ENCODE measurements at regions not wholly inside any gene's neighbourhood (a gene's known extent, or its start where the extent isn't known, plus 50 kb on each side); places are given as distances from the start of the nearest gene placed in this dataset.

DNA sequence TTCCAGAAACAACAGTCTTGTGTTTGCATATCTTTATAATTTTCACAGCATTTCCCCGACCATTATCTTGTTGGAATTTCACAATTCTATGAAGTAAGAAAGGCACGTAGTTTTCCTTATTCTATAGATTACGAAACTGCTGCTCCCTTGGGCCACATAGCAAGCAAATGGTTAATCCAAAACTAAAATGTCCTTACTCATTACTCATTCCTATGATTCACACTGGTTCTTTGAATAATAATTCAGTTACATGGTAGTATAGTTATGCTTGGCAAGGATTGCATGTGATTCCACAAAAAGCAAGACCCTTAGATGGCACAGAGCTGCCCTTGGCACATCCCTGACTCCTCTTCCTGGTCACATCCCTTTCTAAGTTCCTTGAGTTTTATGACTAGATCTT is 51.2 kb downstream of the OR13H1 start:
- TF ChIP-seq CTCF (conservative IDR thresholded peaks at IDR 0.05) = no peak
- no peaks in the 10 kb centered on the region for H3K36me3 Mint-ChIP-seq
- no peak for DNase-seq (ENCODE audit: extremely low spot score, unreplicated experiment)
- peaks cover 4% of the 10 kb centered on the region for H3K9me3 Mint-ChIP-seq
- no peaks in the 10 kb centered on the region for H3K4me1 Mint-ChIP-seq (ENCODE audit: unreplicated experiment)
- no peaks in the 10 kb centered on the region for H3K27me3 Mint-ChIP-seq
- H3K4me3 Mint-ChIP-seq = no peak overlapping the region
- H3K27ac Mint-ChIP-seq = no peak overlapping the region

- no peak overlapping the region for H3K4me3 Mint-ChIP-seq
- no peak for TF ChIP-seq CTCF (conservative IDR thresholded peaks at IDR 0.05)
- no peaks in the 10 kb centered on the region for H3K4me1 Mint-ChIP-seq (ENCODE audit: unreplicated experiment)
- no peaks in the 10 kb centered on the region for H3K27me3 Mint-ChIP-seq
- H3K27ac Mint-ChIP-seq = no peak overlapping the region
- no peaks in the 10 kb centered on the region for H3K36me3 Mint-ChIP-seq
- no peak for DNase-seq (ENCODE audit: extremely low spot score, unreplicated experiment)
- peaks cover 5% of the 10 kb centered on the region for H3K9me3 Mint-ChIP-seq
Measured at GRCh38 chrX:131607792-131608369, 64.0 kb downstream of the OR13H1 start.

- Mint-ChIP-seq H3K4me1 (ENCODE audit: unreplicated experiment) (no peaks in the 10 kb centered on the region), H3K27me3 (no peaks in the 10 kb centered on the region), H3K9me3 (peaks cover 5% of the 10 kb centered on the region), H3K36me3 (no peaks in the 10 kb centered on the region), H3K4me3 (no peak overlapping the region), H3K27ac (no peak overlapping the region)
- no peak for TF ChIP-seq CTCF (conservative IDR thresholded peaks at IDR 0.05)
- DNase-seq (ENCODE audit: extremely low spot score, unreplicated experiment) = no peak
Measured at GRCh38 chrX:131609480-131609879, 65.6 kb downstream of the OR13H1 start.

DNA sequence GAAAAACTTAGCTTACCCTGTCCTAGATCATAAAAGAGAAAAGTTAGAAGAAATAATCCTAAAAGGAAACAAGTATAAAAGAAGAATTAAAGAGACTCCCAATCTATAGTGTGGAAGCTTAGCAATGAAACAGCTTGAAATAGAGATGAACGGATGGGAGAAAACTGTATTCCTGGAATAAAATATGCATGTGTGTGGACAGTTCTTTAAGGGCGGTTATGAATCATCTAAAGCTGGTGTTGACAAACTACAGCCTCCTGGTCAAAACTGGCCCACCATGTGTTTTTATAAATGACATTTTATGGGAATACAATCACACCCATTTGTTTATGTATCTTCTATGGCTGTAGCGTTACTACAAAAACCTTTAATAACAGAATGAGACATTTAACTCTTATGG is 69.4 kb downstream of the OR13H1 start:
- H3K9me3 Mint-ChIP-seq = no peaks in the 10 kb centered on the region
- no peaks in the 10 kb centered on the region for H3K36me3 Mint-ChIP-seq
- no peak overlapping the region for H3K4me3 Mint-ChIP-seq
- H3K27ac Mint-ChIP-seq = no peak overlapping the region
- H3K27me3 Mint-ChIP-seq = no peaks in the 10 kb centered on the region
- no peak for TF ChIP-seq CTCF (conservative IDR thresholded peaks at IDR 0.05)
- H3K4me1 Mint-ChIP-seq (ENCODE audit: unreplicated experiment) = no peaks in the 10 kb centered on the region
- DNase-seq (ENCODE audit: extremely low spot score, unreplicated experiment) = no peak

- H3K27ac Mint-ChIP-seq = no peak overlapping the region
- no peak for DNase-seq (ENCODE audit: extremely low spot score, unreplicated experiment)
- no peaks in the 10 kb centered on the region for H3K36me3 Mint-ChIP-seq
- no peaks in the 10 kb centered on the region for H3K4me1 Mint-ChIP-seq (ENCODE audit: unreplicated experiment)
- no peak overlapping the region for H3K4me3 Mint-ChIP-seq
- H3K27me3 Mint-ChIP-seq = peaks cover 3% of the 10 kb centered on the region
- no peak for TF ChIP-seq CTCF (conservative IDR thresholded peaks at IDR 0.05)
- no peaks in the 10 kb centered on the region for H3K9me3 Mint-ChIP-seq
Measured at GRCh38 chrX:131614241-131614640, 70.4 kb downstream of the OR13H1 start.

DNA sequence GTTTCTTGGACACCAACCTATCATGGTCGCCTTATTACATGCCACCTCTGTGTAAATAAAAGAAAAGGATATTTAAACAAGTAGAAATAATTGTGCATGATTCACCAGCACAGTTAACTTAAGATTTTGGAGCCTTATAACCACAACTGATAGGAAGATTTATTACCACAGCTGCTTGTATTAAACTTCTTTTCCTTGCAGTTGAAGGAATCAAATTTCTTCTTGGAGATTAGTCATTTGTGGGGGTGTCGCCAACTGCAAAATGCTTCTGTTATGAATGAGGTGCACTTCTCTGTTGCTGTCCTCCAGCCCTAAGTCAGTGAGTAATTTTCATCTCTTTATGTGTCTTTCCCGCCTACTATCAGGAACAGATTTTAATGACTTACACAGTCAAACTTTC is 73.3 kb downstream of the OR13H1 start:
- no peak overlapping the region for H3K27ac Mint-ChIP-seq
- H3K27me3 Mint-ChIP-seq = peaks cover 13% of the 10 kb centered on the region
- H3K4me3 Mint-ChIP-seq = no peak overlapping the region
- no peaks in the 10 kb centered on the region for H3K36me3 Mint-ChIP-seq
- H3K4me1 Mint-ChIP-seq (ENCODE audit: unreplicated experiment) = no peaks in the 10 kb centered on the region
- TF ChIP-seq CTCF (conservative IDR thresholded peaks at IDR 0.05) = no peak
- no peaks in the 10 kb centered on the region for H3K9me3 Mint-ChIP-seq
- DNase-seq (ENCODE audit: extremely low spot score, unreplicated experiment) = no peak
